ENCODE measurements at regions not wholly inside any gene's neighbourhood (a gene's known extent, or its start where the extent isn't known, plus 50 kb on each side); places are given as distances from the start of the nearest gene placed in this dataset.

DNA sequence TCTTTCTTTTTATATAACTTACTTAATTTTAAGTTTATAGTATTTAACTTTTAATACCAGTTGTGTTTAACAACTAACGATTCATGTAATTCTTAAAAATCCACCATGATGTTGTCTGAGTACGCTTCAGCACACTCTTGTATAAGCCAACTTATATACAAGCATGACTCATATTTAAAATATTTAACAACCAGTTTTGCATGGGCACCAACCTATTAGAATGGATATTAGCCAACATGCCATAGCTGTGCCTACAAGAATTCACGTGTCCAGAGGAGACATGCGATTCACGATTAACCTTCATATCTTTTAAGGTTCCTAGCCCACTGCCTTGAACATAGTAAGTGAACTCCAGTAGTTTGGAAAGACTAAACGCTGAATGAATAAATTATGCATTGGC is 1023.2 kb downstream of the TBL1XR1 start:
- Histone ChIP-seq H3K4me1 (ENCODE audit: control insufficient read depth, insufficient read depth, low read length, poor library complexity, severe bottlenecking) (no peaks in the 10 kb centered on the region), H3K4me3 (ENCODE audit: insufficient read depth, low read depth, low read length, poor library complexity, severe bottlenecking) (no peak overlapping the region), H3K36me3 (ENCODE audit: control insufficient read depth, insufficient read depth, low read length) (no peaks in the 10 kb centered on the region), H3K9me3 (ENCODE audit: control insufficient read depth, low read length) (no peaks in the 10 kb centered on the region), H3K27ac (ENCODE audit: insufficient read depth, low read length, poor library complexity, severe bottlenecking) (no peak overlapping the region), H3K27me3 (replicated peaks; ENCODE audit: control insufficient read depth, insufficient read depth, low read length, poor library complexity, severe bottlenecking) (no peaks in the 10 kb centered on the region)
- DNase-seq = no peak

DNA sequence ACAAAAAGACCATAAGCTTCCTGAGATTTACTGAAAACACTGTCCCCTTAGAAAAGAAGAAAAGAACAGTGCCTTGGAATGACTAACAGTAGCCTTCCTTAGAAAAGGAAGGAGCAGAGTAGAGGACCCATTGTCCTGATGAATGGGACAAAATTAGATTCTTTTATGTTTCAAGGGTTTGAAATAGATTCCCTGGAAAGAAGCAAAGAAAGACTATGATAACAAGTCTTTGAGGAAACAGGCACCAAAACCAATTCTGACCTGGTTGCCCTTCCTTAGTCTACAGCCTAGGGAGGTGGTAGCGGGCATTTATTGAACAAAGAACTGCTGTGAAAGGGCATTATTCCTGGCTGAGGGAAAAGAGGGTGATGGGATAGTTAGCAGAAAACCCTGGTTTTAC is 1024.8 kb downstream of the TBL1XR1 start:
- Histone ChIP-seq H3K4me1 (ENCODE audit: control insufficient read depth, insufficient read depth, low read length, poor library complexity, severe bottlenecking) (no peaks in the 10 kb centered on the region), H3K36me3 (ENCODE audit: control insufficient read depth, insufficient read depth, low read length) (no peaks in the 10 kb centered on the region), H3K27me3 (replicated peaks; ENCODE audit: control insufficient read depth, insufficient read depth, low read length, poor library complexity, severe bottlenecking) (no peaks in the 10 kb centered on the region), H3K27ac (ENCODE audit: insufficient read depth, low read length, poor library complexity, severe bottlenecking) (no peak overlapping the region), H3K4me3 (ENCODE audit: insufficient read depth, low read depth, low read length, poor library complexity, severe bottlenecking) (no peak overlapping the region), H3K9me3 (ENCODE audit: control insufficient read depth, low read length) (no peaks in the 10 kb centered on the region)
- DNase-seq = no peak

DNA sequence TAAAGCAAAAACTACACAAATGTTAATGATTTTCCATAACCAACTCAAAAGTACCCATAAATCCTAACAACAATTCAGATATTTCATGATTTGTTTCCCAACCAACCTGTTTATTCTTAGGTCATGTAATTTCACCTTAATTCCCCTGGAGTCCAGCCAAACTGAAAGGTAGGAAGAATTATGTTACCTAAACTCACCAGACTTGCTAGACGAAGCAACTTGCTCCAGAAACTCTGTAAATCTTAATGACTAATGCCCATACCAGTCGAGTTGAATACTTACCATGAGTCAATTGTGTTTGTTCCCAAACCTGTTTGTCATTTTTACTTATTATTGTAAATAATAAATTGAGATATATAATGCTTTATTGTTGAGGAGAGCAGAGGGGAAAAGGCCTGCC is 1030.0 kb downstream of the TBL1XR1 start:
- no peaks in the 10 kb centered on the region for H3K4me1 ChIP-seq (ENCODE audit: control insufficient read depth, insufficient read depth, low read length, poor library complexity, severe bottlenecking)
- no peaks in the 10 kb centered on the region for H3K9me3 ChIP-seq (ENCODE audit: control insufficient read depth, low read length)
- no peak overlapping the region for H3K4me3 ChIP-seq (ENCODE audit: insufficient read depth, low read depth, low read length, poor library complexity, severe bottlenecking)
- DNase-seq = no peak
- H3K36me3 ChIP-seq (ENCODE audit: control insufficient read depth, insufficient read depth, low read length) = no peaks in the 10 kb centered on the region
- no peaks in the 10 kb centered on the region for H3K27me3 ChIP-seq (replicated peaks; ENCODE audit: control insufficient read depth, insufficient read depth, low read length, poor library complexity, severe bottlenecking)
- H3K27ac ChIP-seq (ENCODE audit: insufficient read depth, low read length, poor library complexity, severe bottlenecking) = no peak overlapping the region

DNA sequence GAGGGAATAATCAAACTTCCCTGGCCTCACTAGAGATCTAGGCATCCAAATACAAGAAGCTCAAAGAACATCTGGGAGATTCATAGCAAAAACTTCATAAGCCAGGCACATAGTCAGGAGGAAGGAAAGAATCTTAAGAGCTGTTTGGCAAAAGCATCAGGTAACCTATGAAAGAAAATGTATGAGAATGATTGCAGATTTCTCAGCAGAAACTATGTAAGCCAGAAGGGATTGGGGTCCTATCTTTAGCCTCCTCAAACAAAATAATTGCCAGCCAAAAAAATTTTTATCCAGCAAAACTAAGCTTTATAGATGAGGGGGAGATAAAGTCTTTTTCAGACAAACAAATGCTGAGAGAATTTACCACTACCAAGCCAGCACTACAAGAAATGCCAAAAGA is 1036.3 kb downstream of the TBL1XR1 start:
- Histone ChIP-seq H3K27me3 (replicated peaks; ENCODE audit: control insufficient read depth, insufficient read depth, low read length, poor library complexity, severe bottlenecking) (no peaks in the 10 kb centered on the region), H3K4me3 (ENCODE audit: insufficient read depth, low read depth, low read length, poor library complexity, severe bottlenecking) (no peak overlapping the region), H3K4me1 (ENCODE audit: control insufficient read depth, insufficient read depth, low read length, poor library complexity, severe bottlenecking) (no peaks in the 10 kb centered on the region), H3K36me3 (ENCODE audit: control insufficient read depth, insufficient read depth, low read length) (no peaks in the 10 kb centered on the region), H3K27ac (ENCODE audit: insufficient read depth, low read length, poor library complexity, severe bottlenecking) (no peak overlapping the region), H3K9me3 (ENCODE audit: control insufficient read depth, low read length) (no peaks in the 10 kb centered on the region)
- DNase-seq = no peak

DNA sequence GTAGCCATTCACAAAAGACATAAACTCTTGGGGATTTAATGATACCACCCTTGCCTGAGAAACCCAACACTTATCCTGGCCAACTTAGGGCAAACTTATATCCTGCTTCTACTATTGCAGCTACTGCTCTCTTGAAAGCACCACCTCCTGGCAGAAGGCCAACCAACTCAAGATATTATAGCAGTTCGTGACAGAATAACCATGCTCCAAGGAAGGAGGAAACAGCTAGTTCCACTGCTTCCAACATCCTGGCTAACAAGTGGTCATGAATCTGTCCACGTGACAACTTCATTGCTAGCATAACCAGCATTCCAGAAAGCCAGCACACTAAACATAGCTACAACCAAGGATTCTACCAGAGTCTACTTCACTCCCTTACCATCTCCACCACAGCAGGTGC is 1037.5 kb downstream of the TBL1XR1 start:
- H3K27me3 ChIP-seq (replicated peaks; ENCODE audit: control insufficient read depth, insufficient read depth, low read length, poor library complexity, severe bottlenecking) = no peaks in the 10 kb centered on the region
- H3K27ac ChIP-seq (ENCODE audit: insufficient read depth, low read length, poor library complexity, severe bottlenecking) = no peak overlapping the region
- H3K36me3 ChIP-seq (ENCODE audit: control insufficient read depth, insufficient read depth, low read length) = no peaks in the 10 kb centered on the region
- no peak for DNase-seq
- no peaks in the 10 kb centered on the region for H3K9me3 ChIP-seq (ENCODE audit: control insufficient read depth, low read length)
- no peak overlapping the region for H3K4me3 ChIP-seq (ENCODE audit: insufficient read depth, low read depth, low read length, poor library complexity, severe bottlenecking)
- no peaks in the 10 kb centered on the region for H3K4me1 ChIP-seq (ENCODE audit: control insufficient read depth, insufficient read depth, low read length, poor library complexity, severe bottlenecking)

DNA sequence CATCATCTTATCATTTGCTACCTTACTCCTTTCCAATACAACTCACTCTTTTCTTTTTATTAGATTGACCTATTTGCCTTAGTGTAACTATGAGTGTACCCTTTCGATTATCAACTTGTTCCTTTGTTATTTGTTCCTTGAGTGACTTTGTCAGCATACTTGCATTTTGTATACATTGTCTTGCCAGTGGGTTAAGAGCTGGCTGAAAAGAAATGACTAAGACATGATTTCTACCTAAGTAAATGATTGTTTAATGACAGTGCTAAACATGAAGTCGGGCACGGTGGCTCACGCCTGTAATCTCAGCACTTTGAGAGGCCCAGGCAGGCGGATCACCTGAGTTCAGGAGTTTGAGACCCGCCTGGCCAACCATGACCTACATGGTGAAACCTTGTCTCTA is 1042.3 kb downstream of the TBL1XR1 start:
- Histone ChIP-seq H3K4me1 (ENCODE audit: control insufficient read depth, insufficient read depth, low read length, poor library complexity, severe bottlenecking) (no peaks in the 10 kb centered on the region), H3K27ac (ENCODE audit: insufficient read depth, low read length, poor library complexity, severe bottlenecking) (no peak overlapping the region), H3K27me3 (replicated peaks; ENCODE audit: control insufficient read depth, insufficient read depth, low read length, poor library complexity, severe bottlenecking) (no peaks in the 10 kb centered on the region), H3K36me3 (ENCODE audit: control insufficient read depth, insufficient read depth, low read length) (no peaks in the 10 kb centered on the region), H3K9me3 (ENCODE audit: control insufficient read depth, low read length) (no peaks in the 10 kb centered on the region), H3K4me3 (ENCODE audit: insufficient read depth, low read depth, low read length, poor library complexity, severe bottlenecking) (no peak overlapping the region)
- no peak for DNase-seq

DNA sequence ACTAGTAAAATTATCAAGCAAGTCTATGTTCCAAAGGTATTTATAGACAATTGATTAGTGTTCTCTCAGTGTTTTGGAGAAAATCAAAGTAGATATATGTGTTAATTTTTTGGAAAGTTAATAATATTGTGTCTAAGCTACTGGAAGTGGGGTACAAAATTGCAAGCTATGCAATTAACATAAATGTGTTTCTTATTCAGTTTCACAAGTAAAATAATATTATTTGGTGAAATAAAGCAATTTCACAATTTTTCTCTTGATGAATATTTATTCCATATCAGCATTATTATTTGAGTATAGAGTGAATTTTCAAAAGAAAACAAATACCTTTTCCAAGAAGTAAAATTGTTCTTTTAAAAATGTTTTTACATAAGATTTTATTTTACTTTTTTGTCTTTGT is 1047.7 kb downstream of the TBL1XR1 start:
- no peaks in the 10 kb centered on the region for H3K27me3 ChIP-seq (replicated peaks; ENCODE audit: control insufficient read depth, insufficient read depth, low read length, poor library complexity, severe bottlenecking)
- DNase-seq = no peak
- H3K27ac ChIP-seq (ENCODE audit: insufficient read depth, low read length, poor library complexity, severe bottlenecking) = no peak overlapping the region
- no peaks in the 10 kb centered on the region for H3K4me1 ChIP-seq (ENCODE audit: control insufficient read depth, insufficient read depth, low read length, poor library complexity, severe bottlenecking)
- no peaks in the 10 kb centered on the region for H3K9me3 ChIP-seq (ENCODE audit: control insufficient read depth, low read length)
- H3K4me3 ChIP-seq (ENCODE audit: insufficient read depth, low read depth, low read length, poor library complexity, severe bottlenecking) = no peak overlapping the region
- H3K36me3 ChIP-seq (ENCODE audit: control insufficient read depth, insufficient read depth, low read length) = no peaks in the 10 kb centered on the region

DNA sequence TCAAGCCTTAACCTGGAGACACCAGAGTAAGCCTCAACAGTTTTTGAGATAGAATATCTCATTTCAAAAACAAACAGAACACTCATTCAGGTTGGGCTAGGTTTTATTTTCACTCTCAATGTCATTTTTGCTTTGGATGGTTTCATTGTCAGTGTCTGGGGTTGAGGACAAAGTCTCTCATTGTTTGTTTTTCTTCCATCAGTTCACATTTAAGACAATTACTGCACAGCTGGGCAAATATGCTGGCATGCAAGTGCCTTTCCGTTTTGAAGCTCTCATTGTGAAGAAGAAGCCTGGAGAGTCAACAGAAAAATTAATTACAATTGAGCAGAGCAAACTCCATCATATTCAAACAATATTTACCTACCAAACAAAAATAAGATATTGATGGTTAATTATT is 1050.0 kb downstream of the TBL1XR1 start:
- no peak for DNase-seq
- Histone ChIP-seq H3K9me3 (ENCODE audit: control insufficient read depth, low read length) (no peaks in the 10 kb centered on the region), H3K27me3 (replicated peaks; ENCODE audit: control insufficient read depth, insufficient read depth, low read length, poor library complexity, severe bottlenecking) (no peaks in the 10 kb centered on the region), H3K36me3 (ENCODE audit: control insufficient read depth, insufficient read depth, low read length) (no peaks in the 10 kb centered on the region), H3K27ac (ENCODE audit: insufficient read depth, low read length, poor library complexity, severe bottlenecking) (no peak overlapping the region), H3K4me1 (ENCODE audit: control insufficient read depth, insufficient read depth, low read length, poor library complexity, severe bottlenecking) (no peaks in the 10 kb centered on the region), H3K4me3 (ENCODE audit: insufficient read depth, low read depth, low read length, poor library complexity, severe bottlenecking) (no peak overlapping the region)

DNA sequence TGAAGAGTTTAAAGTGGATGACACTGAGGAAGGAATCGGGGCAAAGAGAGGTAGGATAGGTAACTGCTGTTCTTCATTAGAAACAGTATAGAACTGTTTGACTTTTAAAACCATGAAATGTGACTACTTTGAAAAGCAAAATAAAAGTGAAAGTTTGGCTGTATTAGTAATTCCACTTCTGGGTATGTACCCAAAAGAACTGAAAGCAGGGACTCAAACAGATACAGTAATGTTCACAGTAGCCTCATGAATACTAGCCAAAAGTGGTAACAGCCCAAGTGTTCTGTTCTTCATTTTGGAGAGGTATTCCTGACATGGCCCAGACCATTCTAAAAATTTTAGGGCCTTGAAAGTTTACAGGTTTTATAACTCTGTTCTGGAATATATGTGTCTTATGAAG is 1055.4 kb downstream of the TBL1XR1 start:
- Histone ChIP-seq H3K27me3 (replicated peaks; ENCODE audit: control insufficient read depth, insufficient read depth, low read length, poor library complexity, severe bottlenecking) (no peaks in the 10 kb centered on the region), H3K36me3 (ENCODE audit: control insufficient read depth, insufficient read depth, low read length) (no peaks in the 10 kb centered on the region), H3K9me3 (ENCODE audit: control insufficient read depth, low read length) (no peaks in the 10 kb centered on the region), H3K4me3 (ENCODE audit: insufficient read depth, low read depth, low read length, poor library complexity, severe bottlenecking) (no peak overlapping the region), H3K4me1 (ENCODE audit: control insufficient read depth, insufficient read depth, low read length, poor library complexity, severe bottlenecking) (no peaks in the 10 kb centered on the region), H3K27ac (ENCODE audit: insufficient read depth, low read length, poor library complexity, severe bottlenecking) (no peak overlapping the region)
- no peak for DNase-seq

DNA sequence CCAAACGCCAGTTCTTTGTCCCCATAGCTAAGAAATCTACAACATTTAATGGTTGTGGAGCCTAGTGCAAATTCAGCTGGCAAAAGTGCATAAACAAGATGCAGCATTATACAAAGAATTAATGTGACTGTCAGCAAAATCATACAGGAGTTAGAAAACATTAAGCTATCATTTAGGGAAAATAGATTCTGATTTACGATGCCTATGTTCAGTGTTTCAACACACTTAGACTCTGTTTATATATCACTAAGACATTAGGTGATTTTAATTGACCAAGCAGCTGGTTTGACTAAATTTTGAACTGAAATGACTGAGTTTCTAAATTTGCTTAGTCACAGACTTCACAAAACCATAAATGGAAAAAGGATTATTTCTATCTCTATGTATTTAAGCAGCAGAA is 1076.8 kb downstream of the TBL1XR1 start:
- Histone ChIP-seq H3K9me3 (ENCODE audit: control insufficient read depth, low read length) (no peaks in the 10 kb centered on the region), H3K27me3 (replicated peaks; ENCODE audit: control insufficient read depth, insufficient read depth, low read length, poor library complexity, severe bottlenecking) (no peaks in the 10 kb centered on the region), H3K4me3 (ENCODE audit: insufficient read depth, low read depth, low read length, poor library complexity, severe bottlenecking) (no peak overlapping the region), H3K36me3 (ENCODE audit: control insufficient read depth, insufficient read depth, low read length) (no peaks in the 10 kb centered on the region), H3K27ac (ENCODE audit: insufficient read depth, low read length, poor library complexity, severe bottlenecking) (no peak overlapping the region), H3K4me1 (ENCODE audit: control insufficient read depth, insufficient read depth, low read length, poor library complexity, severe bottlenecking) (no peaks in the 10 kb centered on the region)
- DNase-seq = no peak

DNA sequence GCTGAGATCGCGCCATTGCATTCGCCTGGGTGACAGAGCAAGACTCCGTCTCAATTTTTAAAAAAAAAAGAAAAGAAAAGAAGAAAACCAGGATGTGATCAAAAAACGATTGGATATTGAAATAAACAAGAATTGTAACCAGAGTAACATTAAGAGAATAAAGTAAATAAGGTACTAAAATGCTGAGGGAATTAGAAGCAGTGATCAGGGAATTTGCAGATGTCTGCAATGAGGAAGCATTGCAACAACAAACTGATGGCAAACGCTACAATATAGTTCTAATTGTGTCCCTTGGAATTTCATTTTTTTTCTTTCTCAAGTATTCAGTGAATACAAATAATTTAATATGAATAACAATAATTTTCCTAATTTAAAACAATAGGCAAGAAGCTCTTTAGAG is 1077.5 kb downstream of the TBL1XR1 start:
- Histone ChIP-seq H3K9me3 (ENCODE audit: control insufficient read depth, low read length) (no peaks in the 10 kb centered on the region), H3K27ac (ENCODE audit: insufficient read depth, low read length, poor library complexity, severe bottlenecking) (no peak overlapping the region), H3K27me3 (replicated peaks; ENCODE audit: control insufficient read depth, insufficient read depth, low read length, poor library complexity, severe bottlenecking) (no peaks in the 10 kb centered on the region), H3K36me3 (ENCODE audit: control insufficient read depth, insufficient read depth, low read length) (no peaks in the 10 kb centered on the region), H3K4me3 (ENCODE audit: insufficient read depth, low read depth, low read length, poor library complexity, severe bottlenecking) (no peak overlapping the region), H3K4me1 (ENCODE audit: control insufficient read depth, insufficient read depth, low read length, poor library complexity, severe bottlenecking) (no peaks in the 10 kb centered on the region)
- DNase-seq = no peak
